WTC11 (cell line): ENCODE measurements at regions not wholly inside any gene's neighbourhood (a gene's known extent, or its start where the extent isn't known, plus 50 kb on each side); places are given as distances from the start of the nearest gene placed in this dataset.

Experiments used
- ATAC-seq: fragments of 200-7000 bp; cut with Tn5 transposase; 2 replicates; pipeline ENCODE4 v1.10.0; 2021; ENCODE audit warnings: mild to moderate bottlenecking, moderate library complexity
- CTCF ChIA-PET: fragments of 300-600 bp; sonication (Branson Sonifier 250); formaldehyde crosslinking; loops from one replicate; lab custom pipeline; 2021; ENCODE audit warnings: antibody characterized with exemption; lab: Charles Lee
- POLR2A ChIA-PET: fragments of 350-600 bp; sonication (Branson Sonifier 250); formaldehyde crosslinking; loops from one replicate; lab custom pipeline; 2021; ENCODE audit warnings: antibody characterized with exemption; lab: Charles Lee
- DNase-seq: peaks from one replicate; pipeline ENCODE4 v3.0.0; 2021; ENCODE audit warnings: low spot score
- H3K27ac Mint-ChIP-seq: 2 replicates; pipeline ENCODE4 v1.8.0; 2021; ENCODE audit warnings: mixed read lengths
- H3K27me3 Mint-ChIP-seq: 2 replicates; pipeline ENCODE4 v1.8.0; 2021; ENCODE audit warnings: low read depth, mild to moderate bottlenecking, moderate library complexity, mixed read lengths
- H3K36me3 Mint-ChIP-seq: 2 replicates; pipeline ENCODE4 v1.8.0; 2021; ENCODE audit warnings: mixed read lengths
- H3K4me1 Mint-ChIP-seq: 2 replicates; pipeline ENCODE4 v1.8.0; 2022; ENCODE audit warnings: mixed read lengths
- H3K4me3 Mint-ChIP-seq: 2 replicates; pipeline ENCODE4 v1.8.0; 2021; ENCODE audit warnings: mild to moderate bottlenecking, moderate library complexity, mixed read lengths
- H3K9me3 Mint-ChIP-seq: 2 replicates; pipeline ENCODE4 v1.8.0; 2021; ENCODE audit warnings: mixed read lengths
- AFF4 ChIP-seq: sonication (generic); formaldehyde crosslinking; IDR thresholded peaks from 2 replicates; pipeline ENCODE4 v1.8.1; 2023; ENCODE audit warnings: mild to moderate bottlenecking, missing genetic modification reagents, borderline replicate concordance
- ATF2 ChIP-seq: sonication (generic); formaldehyde crosslinking; IDR thresholded peaks from 2 replicates; pipeline ENCODE4 v1.8.1; 2022; ENCODE audit warnings: low read depth, missing genetic modification reagents, borderline replicate concordance
- FOXK1 ChIP-seq: sonication (generic); formaldehyde crosslinking; IDR thresholded peaks from 2 replicates; pipeline ENCODE4 v1.8.0; 2022; ENCODE audit warnings: mild to moderate bottlenecking, moderate library complexity, missing genetic modification reagents
- FOXP1 ChIP-seq: sonication (generic); formaldehyde crosslinking; IDR thresholded peaks from 2 replicates; pipeline ENCODE4 v1.8.0; 2022; ENCODE audit warnings: missing genetic modification reagents, mild to moderate bottlenecking, moderate library complexity, borderline replicate concordance
- GABPB1 ChIP-seq: sonication (generic); formaldehyde crosslinking; IDR thresholded peaks from 2 replicates; pipeline ENCODE4 v1.8.1; 2023; ENCODE audit warnings: mild to moderate bottlenecking, missing genetic modification reagents
- HMGA2 ChIP-seq: fragments of 250-450 bp; sonication (Bioruptor Pico); IDR thresholded peaks from 2 replicates; pipeline ENCODE4 v1.4.0; 2021; ENCODE audit warnings: mild to moderate bottlenecking, moderate library complexity
- MYBL2 ChIP-seq: sonication (generic); formaldehyde crosslinking; IDR thresholded peaks from 2 replicates; pipeline ENCODE4 v1.8.1; 2023; ENCODE audit warnings: mild to moderate bottlenecking, moderate library complexity, missing genetic modification reagents
- NFATC4 ChIP-seq: fragments of 250-450 bp; sonication (Bioruptor Pico); IDR thresholded peaks from 2 replicates; pipeline ENCODE4 v1.9.0; 2021; ENCODE audit warnings: mild to moderate bottlenecking
- NR1H2 ChIP-seq: sonication (generic); formaldehyde crosslinking; IDR thresholded peaks from 2 replicates; pipeline ENCODE4 v1.9.0; 2021; ENCODE audit warnings: mild to moderate bottlenecking, moderate library complexity, missing genetic modification reagents
- RELA ChIP-seq: sonication (generic); formaldehyde crosslinking; IDR thresholded peaks from 2 replicates; pipeline ENCODE4 v1.8.1; 2022; ENCODE audit warnings: missing genetic modification reagents, mild to moderate bottlenecking, borderline replicate concordance
- RORB ChIP-seq: fragments of 250-450 bp; sonication (Bioruptor Pico); IDR thresholded peaks from 2 replicates; pipeline ENCODE4 v1.9.0; 2021; ENCODE audit warnings: mild to moderate bottlenecking
- SMAD4 ChIP-seq: sonication (generic); formaldehyde crosslinking; IDR thresholded peaks from 2 replicates; pipeline ENCODE4 v1.8.0; 2022; ENCODE audit warnings: mild to moderate bottlenecking, missing genetic modification reagents
- TCF7 ChIP-seq: sonication (generic); formaldehyde crosslinking; IDR thresholded peaks from 2 replicates; pipeline ENCODE4 v1.8.0; 2022; ENCODE audit warnings: mild to moderate bottlenecking, low read depth, missing genetic modification reagents, moderate library complexity
- ZNF138 ChIP-seq: sonication (generic); formaldehyde crosslinking; conservative IDR thresholded peaks from 2 replicates; pipeline ENCODE4 v1.8.1; 2022; ENCODE audit warnings: mild to moderate bottlenecking, moderate library complexity, missing genetic modification reagents
- ZNF219 ChIP-seq: sonication (generic); formaldehyde crosslinking; IDR thresholded peaks from 2 replicates; pipeline ENCODE4 v1.8.0; 2023; ENCODE audit warnings: missing genetic modification reagents, mild to moderate bottlenecking, borderline replicate concordance
- ZNF317 ChIP-seq: sonication (generic); formaldehyde crosslinking; IDR thresholded peaks from 2 replicates; pipeline ENCODE4 v1.8.1; 2023; ENCODE audit warnings: low read depth, mild to moderate bottlenecking, moderate library complexity, missing genetic modification reagents, borderline replicate concordance
- ZNF396 ChIP-seq: fragments of 250-450 bp; sonication (Bioruptor Pico); IDR thresholded peaks from 2 replicates; pipeline ENCODE4 v1.8.0; 2021; ENCODE audit warnings: mild to moderate bottlenecking, moderate library complexity, borderline replicate concordance
- TF ChIP-seq, protein P1 (sequence below): sonication (generic); formaldehyde crosslinking; IDR thresholded peaks from 2 replicates; pipeline ENCODE4 v1.8.1; 2022; ENCODE audit warnings: mild to moderate bottlenecking, missing genetic modification reagents, moderate library complexity, borderline replicate concordance
- TF ChIP-seq, protein P2 (sequence below): sonication (generic); formaldehyde crosslinking; IDR thresholded peaks from 2 replicates; pipeline ENCODE4 v1.8.0; 2023; ENCODE audit warnings: mild to moderate bottlenecking, missing genetic modification reagents
- TF ChIP-seq, protein P3 (sequence below): fragments of 250-450 bp; sonication (Bioruptor Pico); IDR thresholded peaks from 2 replicates; pipeline ENCODE4 v1.8.0; 2021; ENCODE audit warnings: mild to moderate bottlenecking

DNA sequence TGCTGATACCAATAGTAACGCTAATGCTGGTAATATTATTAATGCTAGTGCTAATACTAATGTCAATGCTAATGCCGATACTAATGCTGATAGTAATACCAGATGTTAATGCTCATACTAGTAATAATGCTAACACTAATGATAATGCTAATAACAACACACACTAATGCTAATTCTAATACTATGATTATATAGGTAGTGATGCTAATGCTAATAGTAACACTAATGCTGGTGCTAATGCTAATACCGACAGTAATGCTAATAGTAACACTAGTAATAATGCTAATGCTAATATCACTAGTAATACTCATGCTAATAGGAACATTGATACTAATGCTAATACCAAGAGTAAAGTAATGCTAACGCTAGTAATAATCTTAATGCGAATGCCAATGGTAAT, 406.4 kb upstream of the RNF32 start (continued):
- no peak for TF ChIP-seq ZNF219 (CRISPR knock-in tag)
- TF ChIP-seq, protein P1, sequence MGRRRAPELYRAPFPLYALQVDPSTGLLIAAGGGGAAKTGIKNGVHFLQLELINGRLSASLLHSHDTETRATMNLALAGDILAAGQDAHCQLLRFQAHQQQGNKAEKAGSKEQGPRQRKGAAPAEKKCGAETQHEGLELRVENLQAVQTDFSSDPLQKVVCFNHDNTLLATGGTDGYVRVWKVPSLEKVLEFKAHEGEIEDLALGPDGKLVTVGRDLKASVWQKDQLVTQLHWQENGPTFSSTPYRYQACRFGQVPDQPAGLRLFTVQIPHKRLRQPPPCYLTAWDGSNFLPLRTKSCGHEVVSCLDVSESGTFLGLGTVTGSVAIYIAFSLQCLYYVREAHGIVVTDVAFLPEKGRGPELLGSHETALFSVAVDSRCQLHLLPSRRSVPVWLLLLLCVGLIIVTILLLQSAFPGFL: no peak

DNA sequence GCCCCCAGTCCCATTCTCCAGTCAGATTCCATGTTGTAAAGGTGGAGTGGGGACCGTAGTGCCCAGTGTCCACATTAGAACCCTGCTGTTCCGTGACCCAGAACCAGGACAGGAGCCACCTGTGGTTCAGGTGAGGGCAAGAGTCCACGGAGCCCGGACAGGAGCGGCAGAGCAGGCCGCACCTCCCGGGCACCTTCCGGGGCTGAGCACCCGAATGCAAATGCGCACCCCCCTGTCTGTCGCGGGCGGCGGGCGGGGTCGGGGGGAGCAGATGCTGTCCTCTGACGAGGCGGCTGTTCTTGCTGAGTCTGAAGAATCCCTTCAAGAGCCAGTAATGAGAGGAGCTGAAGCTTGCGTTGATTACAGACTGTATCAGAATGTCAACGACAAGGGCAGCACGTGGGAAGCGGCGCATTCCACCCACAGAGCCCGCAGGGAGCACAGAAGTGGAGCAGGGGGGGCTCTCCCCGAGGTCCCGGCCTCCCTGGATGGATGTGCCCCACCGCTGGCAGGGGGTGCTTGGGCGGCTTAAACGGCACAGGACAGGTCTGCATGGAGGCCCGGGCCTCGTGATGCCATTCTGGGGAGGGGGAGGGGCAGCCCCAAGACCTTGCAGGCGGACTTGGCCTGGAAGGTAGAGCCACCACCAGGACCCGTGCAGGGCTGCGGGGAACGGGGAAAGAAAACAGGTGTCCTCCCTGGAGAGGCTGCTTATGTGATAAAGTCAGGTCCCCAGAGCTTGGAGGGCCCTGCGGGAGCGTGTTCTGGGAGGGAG, 407.5 kb upstream of the RNF32 start:
- Mint-ChIP-seq H3K4me1 (no peaks in the 10 kb centered on the region), H3K4me3 (no peak overlapping the region), H3K27me3 (peaks cover 3% of the 10 kb centered on the region; the same call in 1 of the 2 replicates), H3K9me3 (peaks cover 32% of the 10 kb centered on the region), H3K27ac (no peak overlapping the region), H3K36me3 (peaks cover 20% of the 10 kb centered on the region)
- CTCF ChIA-PET: no interaction called here
- POLR2A ChIA-PET: no interaction called here
- no peak for TF ChIP-seq FOXK1
- no peak for TF ChIP-seq NR1H2 (CRISPR knock-in tag)
- TF ChIP-seq, protein P2, sequence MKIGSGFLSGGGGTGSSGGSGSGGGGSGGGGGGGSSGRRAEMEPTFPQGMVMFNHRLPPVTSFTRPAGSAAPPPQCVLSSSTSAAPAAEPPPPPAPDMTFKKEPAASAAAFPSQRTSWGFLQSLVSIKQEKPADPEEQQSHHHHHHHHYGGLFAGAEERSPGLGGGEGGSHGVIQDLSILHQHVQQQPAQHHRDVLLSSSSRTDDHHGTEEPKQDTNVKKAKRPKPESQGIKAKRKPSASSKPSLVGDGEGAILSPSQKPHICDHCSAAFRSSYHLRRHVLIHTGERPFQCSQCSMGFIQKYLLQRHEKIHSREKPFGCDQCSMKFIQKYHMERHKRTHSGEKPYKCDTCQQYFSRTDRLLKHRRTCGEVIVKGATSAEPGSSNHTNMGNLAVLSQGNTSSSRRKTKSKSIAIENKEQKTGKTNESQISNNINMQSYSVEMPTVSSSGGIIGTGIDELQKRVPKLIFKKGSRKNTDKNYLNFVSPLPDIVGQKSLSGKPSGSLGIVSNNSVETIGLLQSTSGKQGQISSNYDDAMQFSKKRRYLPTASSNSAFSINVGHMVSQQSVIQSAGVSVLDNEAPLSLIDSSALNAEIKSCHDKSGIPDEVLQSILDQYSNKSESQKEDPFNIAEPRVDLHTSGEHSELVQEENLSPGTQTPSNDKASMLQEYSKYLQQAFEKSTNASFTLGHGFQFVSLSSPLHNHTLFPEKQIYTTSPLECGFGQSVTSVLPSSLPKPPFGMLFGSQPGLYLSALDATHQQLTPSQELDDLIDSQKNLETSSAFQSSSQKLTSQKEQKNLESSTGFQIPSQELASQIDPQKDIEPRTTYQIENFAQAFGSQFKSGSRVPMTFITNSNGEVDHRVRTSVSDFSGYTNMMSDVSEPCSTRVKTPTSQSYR (CRISPR knock-in tag): no peak
- TF ChIP-seq ATF2 (CRISPR knock-in tag): no peak
- TF ChIP-seq RELA (CRISPR knock-in tag): no peak
- no peak for TF ChIP-seq ZNF317 (CRISPR knock-in tag)
- TF ChIP-seq, protein P3, sequence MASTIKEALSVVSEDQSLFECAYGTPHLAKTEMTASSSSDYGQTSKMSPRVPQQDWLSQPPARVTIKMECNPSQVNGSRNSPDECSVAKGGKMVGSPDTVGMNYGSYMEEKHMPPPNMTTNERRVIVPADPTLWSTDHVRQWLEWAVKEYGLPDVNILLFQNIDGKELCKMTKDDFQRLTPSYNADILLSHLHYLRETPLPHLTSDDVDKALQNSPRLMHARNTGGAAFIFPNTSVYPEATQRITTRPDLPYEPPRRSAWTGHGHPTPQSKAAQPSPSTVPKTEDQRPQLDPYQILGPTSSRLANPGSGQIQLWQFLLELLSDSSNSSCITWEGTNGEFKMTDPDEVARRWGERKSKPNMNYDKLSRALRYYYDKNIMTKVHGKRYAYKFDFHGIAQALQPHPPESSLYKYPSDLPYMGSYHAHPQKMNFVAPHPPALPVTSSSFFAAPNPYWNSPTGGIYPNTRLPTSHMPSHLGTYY: no peak
- TF ChIP-seq ZNF219 (CRISPR knock-in tag): no peak
- no peak for TF ChIP-seq ZNF138 (CRISPR knock-in tag)
- TF ChIP-seq RORB: no peak
- TF ChIP-seq TCF7 (CRISPR knock-in tag): no peak
- TF ChIP-seq AFF4 (CRISPR knock-in tag): no peak
- no peak for TF ChIP-seq NFATC4 (CRISPR knock-in tag)
- TF ChIP-seq HMGA2 (CRISPR knock-in tag): no peak
- TF ChIP-seq SMAD4 (CRISPR knock-in tag): no peak
- no peak for TF ChIP-seq GABPB1 (CRISPR knock-in tag)
- no peak for TF ChIP-seq MYBL2 (CRISPR knock-in tag)
- TF ChIP-seq ZNF396 (CRISPR knock-in tag): no peak
- TF ChIP-seq FOXP1 (CRISPR knock-in tag): no peak
- no peak for ATAC-seq
- no peak for DNase-seq
